ENCODE measurements at regions not wholly inside any gene's neighbourhood (a gene's known extent, or its start where the extent isn't known, plus 50 kb on each side); places are given as distances from the start of the nearest gene placed in this dataset.
"Not testable (repeated sequence)": the region's sequence is repeated elsewhere in the genome, so short reads cannot be mapped to it uniquely, and the experiment has no call there.

DNA sequence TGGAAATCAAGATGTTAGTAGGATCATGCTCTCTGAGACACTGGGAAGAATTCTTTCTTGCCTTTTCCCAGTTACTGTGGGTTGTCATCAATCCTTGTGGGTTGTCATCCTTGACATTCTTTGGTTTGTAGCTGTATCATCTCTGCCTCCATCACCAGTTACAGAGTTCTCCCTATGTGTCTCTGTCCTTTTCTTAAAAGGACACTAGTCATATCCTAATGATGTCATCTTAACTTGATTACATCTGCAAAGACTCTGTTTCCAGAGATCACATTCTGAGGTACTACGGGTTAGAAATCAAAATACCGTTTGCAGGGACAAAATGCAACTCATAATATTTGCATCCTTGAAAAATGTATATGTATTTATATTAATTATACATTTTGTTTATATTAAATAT is 500.4 kb downstream of the ZBBX start:
- no peak for DNase-seq
- intact Hi-C loops (cut with DNase I), result no loop called here

DNA sequence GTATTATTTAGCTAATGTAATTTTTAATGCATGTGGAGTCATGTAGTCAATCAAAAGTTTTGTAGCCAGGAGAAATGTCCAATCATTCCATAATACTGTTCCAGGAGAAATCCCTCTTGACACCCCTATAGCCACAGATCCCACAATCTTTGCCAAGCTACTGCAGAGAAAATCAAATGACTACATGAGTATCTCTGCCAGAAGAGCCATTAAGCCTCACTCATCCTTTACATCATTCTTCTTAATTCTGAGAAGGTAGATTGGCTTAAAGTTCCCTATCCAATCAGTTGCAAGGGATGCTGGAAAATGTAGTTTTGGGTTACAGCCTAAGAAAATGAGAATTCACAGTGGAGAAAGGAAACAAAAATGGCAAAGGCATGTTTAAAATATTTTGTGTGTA is 502.1 kb downstream of the ZBBX start:
- DNase-seq, result no peak
- intact Hi-C loops (cut with DNase I), result no loop called here

DNA sequence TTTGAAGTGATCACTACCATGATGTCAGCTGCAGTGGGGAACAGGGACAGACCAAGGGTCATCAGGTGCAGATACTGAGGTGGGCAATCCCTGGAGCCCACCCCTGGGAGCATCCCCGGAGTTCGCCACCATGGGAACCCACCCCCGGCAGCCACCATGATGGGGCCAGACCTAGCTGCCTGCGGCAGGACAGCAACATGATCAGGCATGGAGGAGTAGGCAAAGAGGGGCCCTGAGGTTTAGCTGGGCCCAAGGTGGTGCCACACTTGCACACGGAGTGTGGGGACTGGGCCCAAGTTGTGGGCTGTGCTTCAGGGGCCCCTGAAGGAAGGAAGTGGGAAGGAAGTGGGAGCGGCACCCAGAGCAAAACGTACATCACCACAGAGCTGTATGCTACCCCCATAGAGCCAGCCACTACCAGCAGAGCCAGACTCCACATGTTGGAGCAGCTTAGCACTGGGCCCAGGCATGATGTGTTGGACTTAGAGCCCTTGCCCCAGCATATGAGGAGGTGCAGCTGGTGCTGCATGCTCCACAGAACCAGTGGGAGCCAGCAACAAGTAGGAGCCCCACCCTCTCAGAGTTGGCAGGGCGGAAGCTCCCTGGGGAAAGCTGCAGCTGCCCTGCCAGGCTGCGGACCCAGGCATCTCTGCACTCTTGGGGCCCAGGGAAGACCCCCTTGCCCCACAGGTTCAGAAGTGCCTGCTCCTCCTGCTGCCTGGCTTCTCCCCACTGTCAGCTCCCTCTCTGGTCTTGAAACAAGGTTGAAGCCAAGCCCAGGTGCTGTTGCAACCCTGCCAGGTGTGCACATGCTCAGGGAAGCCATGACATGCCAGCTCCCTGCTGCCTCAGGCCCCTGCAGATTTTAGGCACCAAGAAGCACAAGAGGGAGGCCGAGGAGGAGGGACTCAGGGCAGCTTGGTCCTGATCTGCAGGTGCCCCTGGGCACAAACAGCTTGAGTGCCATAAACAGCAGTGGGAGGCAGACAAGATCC is 515.3 kb downstream of the ZBBX start:
- intact Hi-C loops (cut with DNase I), result no loop called here
- DNase-seq, result peak in 1 of 42 donors; percentile 13

DNA sequence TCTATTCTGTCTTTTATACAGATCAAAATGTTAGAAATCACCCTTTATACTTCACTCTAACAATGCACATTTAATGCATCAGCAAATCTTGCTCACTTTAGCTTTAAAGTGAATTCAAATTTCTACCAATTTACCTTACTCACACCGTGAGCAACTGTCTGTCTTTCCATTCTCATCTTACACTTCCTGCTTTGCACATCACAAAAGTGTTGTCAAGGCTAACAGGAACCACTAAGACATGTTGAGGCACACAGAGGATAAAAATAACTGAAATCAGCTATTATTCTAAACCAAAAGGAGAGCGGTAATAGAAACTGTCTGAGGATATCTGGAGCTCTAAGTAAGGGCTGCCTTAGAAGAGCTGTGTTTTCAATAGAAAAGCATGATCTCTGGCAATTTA is 519.9 kb downstream of the ZBBX start:
- DNase-seq, result no peak
- intact Hi-C loops (cut with DNase I), result no loop called here

DNA sequence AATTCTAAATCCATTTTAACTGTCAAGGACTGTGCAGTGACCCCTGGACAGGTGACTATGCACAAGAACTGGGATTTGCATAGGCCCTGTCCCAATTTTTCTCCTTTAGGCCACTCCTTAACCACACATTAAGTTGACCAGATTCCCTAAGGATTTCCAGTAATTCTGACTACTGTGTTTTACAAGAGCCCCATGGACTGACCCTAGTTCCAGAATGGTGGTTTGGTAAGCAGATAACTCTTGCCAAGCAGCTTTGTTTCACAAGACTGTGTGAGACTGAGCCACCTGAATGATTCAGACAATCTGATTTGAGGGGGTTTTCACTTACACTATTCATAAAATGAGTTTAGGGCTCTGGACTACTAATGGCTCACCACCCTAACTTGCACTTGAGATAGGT is 535.8 kb downstream of the ZBBX start:
- no peak for DNase-seq
- intact Hi-C loops (cut with DNase I), result no loop called here

DNA sequence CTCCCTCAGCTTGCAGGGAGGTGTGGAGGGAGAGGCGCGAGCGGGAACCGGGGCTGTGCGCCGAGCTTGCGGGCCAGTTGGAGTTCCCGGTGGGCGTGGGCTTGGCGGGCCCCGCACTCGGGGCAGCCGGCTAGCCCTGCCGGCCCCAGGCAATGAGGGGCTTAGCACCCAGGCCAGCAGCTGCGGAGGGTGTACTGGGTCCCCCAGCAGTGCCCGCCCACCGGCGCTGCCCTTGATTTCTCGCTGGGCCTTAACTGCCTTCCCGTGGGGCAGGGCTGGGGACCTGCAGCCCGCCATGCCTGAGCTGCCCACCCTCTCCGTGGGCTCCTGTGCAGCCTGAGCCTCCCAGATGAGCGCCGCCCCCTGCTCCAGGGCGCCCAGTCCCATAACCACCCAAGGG is 537.3 kb downstream of the ZBBX start:
- intact Hi-C loops (cut with DNase I); DNase-seq: not testable (repeated sequence)

DNA sequence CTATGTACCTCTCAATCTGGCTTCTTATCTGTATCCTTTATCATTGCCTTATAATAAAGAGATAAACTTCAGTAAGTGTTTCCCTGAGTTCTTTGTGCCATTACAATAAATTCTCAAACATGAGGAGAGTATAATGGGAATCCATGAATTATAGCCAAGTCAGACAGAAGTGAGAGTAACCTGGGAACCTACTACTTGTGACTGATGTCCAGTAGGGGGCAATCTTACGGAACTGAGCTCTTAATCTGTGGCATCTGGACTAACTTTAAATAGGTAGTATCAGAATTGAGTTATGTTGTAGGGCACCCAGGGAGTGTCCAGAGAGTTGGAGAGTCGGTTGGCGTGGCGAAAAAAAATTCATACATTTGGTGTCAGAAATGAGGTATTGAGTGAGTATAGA is 542.6 kb downstream of the ZBBX start:
- intact Hi-C loops (cut with DNase I), result no loop called here
- no peak for DNase-seq

DNA sequence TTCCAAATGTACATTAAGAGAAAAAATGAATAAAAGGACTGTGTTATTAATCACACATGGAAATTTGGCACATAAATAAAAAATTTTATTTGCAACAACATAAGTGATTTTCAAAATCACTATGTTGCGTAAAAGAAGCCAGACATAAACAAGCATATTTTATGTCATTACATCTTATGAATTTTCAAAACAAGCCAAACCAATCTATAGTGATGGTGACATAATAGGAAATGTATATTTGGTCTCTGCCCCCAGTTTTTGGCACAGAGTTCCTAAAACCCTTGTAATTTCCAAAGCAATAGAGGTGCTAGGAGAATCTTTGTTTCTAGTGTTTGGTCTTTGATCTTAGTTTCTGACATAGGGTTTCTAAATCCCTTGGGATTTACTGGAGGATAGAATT is 543.3 kb downstream of the ZBBX start:
- no peak for DNase-seq
- intact Hi-C loops (cut with DNase I), result no loop called here

DNA sequence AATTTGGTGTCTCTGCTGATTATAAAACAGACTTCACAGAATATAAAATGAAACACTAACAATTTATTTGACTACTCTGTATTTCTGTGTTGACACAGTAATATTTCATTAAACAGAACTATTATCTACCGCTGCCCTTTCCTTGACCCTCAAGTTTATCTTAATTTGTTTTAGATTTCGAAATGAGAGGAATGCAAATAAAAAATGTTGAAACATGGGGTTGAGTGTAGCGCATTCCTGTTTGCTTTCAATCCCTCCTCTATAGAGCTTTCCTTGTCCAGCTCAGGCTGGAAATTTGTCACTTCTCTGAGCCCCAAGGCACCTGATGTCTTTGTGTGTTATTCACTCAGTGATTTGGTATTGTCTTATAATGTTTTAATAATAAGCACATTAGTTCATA is 550.2 kb downstream of the ZBBX start:
- intact Hi-C loops (cut with DNase I), result no loop called here
- DNase-seq, result no peak

DNA sequence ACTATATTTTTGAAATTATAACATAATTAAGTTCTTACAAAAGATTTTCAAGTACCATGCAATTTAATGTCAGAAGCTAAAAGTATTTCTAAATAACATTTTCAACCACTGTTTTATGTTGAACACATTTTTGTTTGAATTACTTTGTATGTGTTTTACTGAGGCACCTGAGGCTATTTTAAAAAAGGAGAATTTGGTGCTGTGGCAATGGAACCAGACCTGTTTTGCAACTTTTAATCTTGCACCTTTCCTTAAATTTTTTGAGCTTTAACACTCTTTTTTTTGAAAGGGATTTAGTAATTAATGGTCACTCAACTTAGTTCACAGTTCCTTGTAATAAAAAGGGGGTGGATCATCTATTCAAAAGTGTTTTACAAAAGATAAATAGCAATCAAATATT is 561.6 kb downstream of the ZBBX start:
- intact Hi-C loops (cut with DNase I), result no loop called here
- no peak for DNase-seq

DNA sequence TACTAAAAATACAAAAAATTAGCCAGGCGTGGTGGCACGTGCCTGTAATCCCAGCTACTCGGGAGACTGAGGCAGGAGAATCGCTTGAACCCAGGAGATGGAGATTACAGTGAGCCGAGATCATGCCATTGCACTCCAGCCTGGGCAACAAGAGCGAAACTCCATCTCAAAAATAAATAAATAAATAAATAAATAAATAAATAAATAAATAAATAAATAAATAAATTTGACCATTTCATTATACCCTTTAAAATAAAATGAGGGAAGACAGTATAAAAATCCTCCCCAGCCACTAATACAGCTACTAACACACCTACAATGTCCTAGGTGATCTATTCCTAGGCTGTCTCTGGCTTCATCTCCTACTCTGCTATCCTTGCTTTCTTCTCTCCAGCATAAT is 562.8 kb downstream of the ZBBX start:
- DNase-seq; intact Hi-C loops (cut with DNase I): not testable (repeated sequence)

DNA sequence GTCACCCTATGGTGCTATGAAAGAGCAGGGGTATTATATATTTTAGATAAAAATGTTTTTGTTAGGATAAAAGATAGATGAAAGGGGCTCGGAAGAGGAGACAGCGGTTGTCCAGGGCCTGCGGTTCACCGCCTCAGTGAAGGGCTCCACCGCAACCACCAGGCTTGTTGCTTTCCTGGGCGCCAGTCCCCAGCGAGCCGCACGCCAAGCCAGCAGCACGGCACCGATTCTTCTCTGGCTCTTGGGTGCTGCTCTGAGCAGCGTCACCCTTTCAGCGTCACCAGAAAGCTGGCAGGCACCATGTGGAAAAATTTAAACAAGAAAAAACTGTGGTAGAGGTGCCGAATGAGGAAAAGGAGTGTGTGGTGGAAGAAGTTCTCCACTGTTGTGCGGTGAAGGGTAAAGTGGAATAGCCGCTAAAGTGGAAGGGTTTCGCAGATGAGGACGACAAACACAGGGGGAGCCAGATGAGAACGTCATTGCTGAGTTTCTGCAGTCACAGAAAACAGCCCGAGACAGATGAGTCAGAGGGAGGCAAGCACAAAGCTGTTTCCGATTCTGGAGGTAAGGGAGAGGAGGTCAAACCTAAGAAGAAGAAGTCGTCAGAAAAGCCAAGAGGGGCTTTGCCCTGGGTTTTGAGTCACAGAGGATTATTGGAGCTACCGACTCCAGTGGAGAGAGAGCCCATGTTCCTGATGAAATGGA is 569.2 kb downstream of the ZBBX start:
- no peak for DNase-seq
- intact Hi-C loops (cut with DNase I), result no loop called here

DNA sequence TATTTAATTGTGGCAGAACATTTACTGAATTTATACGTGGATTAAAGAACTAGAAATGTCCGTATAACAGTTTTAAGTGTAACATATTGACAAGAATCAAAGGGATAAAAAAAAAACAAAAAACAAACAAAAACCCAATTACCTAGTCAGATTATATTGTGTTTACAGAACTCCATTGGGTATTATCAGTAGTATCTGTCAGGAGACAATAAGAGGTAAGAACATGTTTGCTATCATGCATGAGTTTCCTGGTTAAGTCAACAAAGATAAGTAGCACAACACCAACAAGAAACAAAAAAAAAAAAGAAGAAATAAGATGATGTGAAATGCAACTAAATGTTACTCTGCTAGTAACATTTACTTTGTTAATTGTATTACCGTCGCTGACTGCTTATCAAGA is 570.6 kb downstream of the ZBBX start:
- no peak for DNase-seq
- intact Hi-C loops (cut with DNase I), result no loop called here

DNA sequence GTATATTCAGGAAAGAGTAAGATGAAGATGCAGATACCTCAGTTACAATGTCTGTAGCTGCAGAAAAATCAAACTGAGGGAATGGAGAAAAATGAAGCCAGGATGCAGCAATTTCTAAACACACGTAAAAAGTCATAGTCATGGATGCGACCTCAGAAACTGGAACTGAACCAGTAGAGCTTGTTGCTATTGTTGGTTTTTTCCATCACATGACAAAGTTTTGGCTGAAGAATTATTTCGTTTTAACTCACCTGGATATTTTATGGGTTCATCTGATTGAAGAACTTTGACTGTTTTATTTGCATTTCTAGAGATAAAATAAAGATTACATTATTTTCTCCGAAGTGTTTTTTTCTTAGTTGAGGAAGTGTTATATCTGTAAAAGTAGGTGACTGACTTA is 591.2 kb downstream of the ZBBX start:
- intact Hi-C loops (cut with DNase I), result no loop called here
- no peak for DNase-seq

DNA sequence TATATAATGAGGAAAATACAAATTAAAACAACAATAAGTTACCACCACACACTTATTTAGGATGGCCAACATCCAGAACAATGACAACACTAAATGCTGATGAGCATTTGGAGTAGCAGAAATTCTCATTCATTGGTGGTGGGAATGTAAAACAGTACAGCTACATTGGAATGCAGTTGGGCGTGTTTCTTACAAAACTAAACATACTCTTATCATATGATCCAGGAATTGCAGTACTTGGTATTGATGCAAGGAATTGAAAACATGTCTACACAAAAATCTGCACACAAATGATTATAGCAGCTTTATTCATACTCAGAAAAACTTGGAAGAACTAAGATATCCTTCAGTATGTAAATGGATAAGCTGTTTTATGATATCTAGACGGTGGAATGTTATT is 594.2 kb downstream of the ZBBX start:
- intact Hi-C loops (cut with DNase I), result no loop called here
- DNase-seq, result no peak

DNA sequence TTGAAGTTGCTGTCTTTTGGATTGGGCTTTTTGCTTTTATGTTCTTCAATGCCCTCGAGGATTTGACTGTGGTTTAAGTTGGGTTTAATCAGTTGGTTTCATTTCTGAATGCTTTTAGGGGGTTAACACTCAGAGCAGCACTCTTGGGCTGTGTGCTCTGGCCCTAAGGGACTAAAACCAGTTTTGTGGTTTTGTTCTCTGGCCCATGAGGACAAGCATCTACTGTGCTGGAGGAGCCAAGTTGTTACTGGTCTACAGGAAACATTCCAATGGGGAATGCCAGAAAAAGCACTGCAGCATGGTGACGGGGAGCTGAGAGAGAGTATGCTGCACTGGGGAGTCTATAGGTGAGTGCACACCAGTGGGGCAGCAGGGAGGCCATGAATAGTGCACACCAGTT is 596.9 kb downstream of the ZBBX start:
- DNase-seq, result no peak
- intact Hi-C loops (cut with DNase I), result no loop called here

DNA sequence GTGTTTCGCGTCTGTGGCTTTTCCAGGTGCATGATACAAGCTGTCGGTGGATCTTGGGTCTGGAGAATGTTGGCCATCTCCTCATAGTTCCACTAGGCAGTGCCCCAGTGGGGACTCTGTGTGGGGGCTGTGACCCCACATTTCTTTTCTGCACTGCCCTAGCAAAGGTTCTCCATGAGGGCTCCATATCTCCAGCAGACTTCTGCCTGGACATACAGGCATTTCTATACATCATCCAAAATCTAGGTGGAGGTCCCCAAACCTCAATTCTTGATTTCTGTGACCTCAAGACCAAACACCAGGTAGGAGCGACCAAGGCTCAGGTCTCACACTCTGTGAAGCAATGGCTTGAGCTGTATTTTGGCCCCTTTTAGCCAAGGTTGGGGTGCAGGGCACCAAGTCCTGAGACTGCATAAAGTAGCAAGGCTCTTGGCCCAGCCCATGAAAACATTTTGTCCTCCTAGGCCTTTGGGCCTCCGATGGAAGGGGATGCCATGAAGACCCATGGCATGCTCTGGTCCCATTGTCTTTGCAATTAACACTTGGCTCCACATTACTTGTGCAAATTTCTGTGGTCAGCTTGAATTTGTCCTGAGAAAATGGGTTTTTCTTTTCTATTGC is 615.3 kb downstream of the ZBBX start:
- DNase-seq, result no peak
- intact Hi-C loops (cut with DNase I), result no loop called here

DNA sequence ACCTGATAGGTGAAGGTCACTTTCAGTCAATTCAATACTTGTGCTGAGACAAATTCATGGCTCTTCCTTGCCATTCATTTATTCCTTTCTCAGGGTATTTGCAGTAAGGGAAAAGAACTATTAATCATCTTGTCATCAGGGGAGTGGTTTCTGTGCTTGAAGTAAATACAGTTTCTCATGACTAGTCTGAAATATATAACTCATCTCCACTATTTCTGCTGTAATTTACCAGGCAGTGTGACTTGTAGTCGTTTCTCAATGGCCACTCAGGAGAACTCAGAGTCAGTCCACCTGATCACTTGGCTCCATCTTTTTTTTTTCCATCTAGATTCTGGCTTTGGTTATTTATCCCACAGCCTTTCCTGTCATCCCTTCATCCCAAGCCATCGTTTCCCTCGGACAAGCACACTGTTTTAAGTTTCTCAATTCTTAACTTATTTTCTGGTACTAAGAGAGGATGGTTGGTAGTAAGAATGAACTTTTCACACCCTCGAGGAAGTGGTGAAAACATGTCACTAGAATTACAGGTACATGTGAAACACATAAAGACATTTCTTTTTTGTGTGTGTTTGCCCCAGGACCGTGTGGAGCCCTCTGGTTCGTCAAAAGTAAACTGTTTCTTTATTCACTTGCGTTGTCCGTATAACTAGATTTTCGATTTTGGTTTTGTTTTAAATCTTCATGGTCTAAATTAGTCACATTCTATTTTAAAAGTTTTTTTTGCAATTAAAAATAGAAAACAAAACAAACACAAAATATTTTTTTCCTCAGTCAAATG is 620.2 kb downstream of the ZBBX start:
- no peak for DNase-seq
- intact Hi-C loops (cut with DNase I), result no loop called here

DNA sequence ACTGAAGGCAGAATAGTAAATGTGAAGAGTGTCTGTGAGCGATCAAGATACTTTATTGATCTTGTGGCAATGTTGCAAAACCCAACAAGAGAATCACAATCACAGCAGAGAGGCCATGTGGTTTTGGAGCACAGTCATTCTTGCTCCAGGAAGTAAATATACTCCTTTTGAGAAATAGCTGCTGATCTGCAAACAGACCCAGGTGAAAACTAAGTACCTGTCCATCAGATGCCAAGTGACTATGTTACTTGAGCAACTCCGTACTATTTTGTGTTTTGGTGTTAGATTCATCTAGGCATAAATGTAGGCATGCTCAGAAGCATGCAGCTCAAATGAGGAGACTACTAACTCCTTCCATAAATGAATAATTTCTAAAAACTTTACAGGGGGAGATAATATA is 627.9 kb downstream of the ZBBX start:
- no peak for DNase-seq
- intact Hi-C loops (cut with DNase I), result no loop called here

Data from head of caudate nucleus (tissue), 42 donors.